IPS DF 19.7 (cell line): ENCODE measurements at regions not wholly inside any gene's neighbourhood (a gene's known extent, or its start where the extent isn't known, plus 50 kb on each side); places are given as distances from the start of the nearest gene placed in this dataset.
A peak's percentile ranks its signal among the peaks of the same experiment; 100 is the strongest.
"Not testable (repeated sequence)": the region's sequence is repeated elsewhere in the genome, so short reads cannot be mapped to it uniquely, and the experiment has no call there.

Experiments used
- DNase-seq: peaks from one replicate; pipeline ENCODE4 v3.0.0-alpha.2; 2013; ENCODE audit warnings: low read depth, low spot score

DNA sequence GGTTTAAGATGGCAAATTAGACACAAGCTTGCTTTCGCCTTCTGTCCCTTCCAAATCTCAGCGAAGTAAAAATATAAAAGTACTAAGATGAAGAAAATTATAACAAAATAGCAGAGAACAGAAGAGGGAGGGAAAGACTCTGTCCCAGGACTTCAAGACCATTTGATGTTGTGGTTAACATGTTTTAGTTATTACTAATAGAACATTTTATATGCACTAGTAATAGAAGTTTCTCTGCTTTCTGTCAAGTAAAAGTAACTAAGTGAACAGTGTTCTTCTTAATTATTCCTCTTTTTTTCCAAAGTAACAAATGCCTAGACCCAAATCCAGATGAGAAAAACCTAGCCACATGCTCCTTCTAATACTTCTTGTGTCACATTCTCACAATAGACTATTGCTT lies 85.1 kb upstream of the DAAM1 start:
- DNase-seq = no peak

GRCh38 chr14:59107819-59108218 lies 80.6 kb upstream of the DAAM1 start:
- no peak for DNase-seq

GRCh38 chr14:59116984-59117415 lies 71.5 kb upstream of the DAAM1 start:
- no peak for DNase-seq

- no peak for DNase-seq
Observed at GRCh38 chr14:59117754-59118528, 70.5 kb upstream of the DAAM1 start.

GRCh38 chr14:59120921-59121320 lies 67.5 kb upstream of the DAAM1 start:
- no peak for DNase-seq

- no peak for DNase-seq
Observed at GRCh38 chr14:59123531-59123930, 64.9 kb upstream of the DAAM1 start.

DNA sequence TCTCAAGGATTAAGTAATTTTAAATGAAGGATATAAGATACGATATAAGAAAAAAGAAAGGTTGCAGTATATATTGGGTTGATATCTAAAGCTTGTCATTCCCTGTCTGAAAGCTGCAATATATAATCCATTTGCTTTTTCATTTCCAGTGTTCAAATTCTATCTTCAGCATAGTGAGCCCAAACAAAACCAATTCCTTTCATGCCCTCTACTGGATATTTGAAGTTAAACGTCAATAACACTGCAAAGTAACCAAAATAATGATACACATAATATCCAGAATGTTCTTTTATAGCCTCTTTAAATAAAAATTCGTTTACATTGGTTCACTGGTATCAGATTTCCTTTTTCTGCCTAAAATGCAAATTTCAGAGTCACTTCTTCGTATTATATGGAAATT lies 64.5 kb upstream of the DAAM1 start:
- DNase-seq = no peak

DNA sequence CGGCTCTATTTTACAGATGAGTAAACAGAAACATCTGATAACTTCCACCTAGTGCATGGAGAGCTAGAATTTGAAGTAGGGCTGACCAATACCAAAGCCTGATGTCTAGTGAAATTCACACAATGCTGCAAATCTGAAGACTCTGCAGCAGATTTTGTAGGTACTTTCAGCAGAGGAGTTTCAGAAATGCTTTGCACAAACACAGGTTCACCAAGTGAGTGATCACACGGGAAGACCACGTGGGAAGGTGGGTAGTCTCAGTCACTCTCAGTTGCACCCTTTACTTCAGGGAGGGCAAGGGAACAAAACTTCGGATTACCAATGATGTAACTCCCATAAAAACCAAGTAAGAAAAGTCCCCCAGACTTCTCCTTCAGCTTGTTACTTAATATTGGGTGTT lies 63.3 kb upstream of the DAAM1 start:
- DNase-seq = no peak

DNA sequence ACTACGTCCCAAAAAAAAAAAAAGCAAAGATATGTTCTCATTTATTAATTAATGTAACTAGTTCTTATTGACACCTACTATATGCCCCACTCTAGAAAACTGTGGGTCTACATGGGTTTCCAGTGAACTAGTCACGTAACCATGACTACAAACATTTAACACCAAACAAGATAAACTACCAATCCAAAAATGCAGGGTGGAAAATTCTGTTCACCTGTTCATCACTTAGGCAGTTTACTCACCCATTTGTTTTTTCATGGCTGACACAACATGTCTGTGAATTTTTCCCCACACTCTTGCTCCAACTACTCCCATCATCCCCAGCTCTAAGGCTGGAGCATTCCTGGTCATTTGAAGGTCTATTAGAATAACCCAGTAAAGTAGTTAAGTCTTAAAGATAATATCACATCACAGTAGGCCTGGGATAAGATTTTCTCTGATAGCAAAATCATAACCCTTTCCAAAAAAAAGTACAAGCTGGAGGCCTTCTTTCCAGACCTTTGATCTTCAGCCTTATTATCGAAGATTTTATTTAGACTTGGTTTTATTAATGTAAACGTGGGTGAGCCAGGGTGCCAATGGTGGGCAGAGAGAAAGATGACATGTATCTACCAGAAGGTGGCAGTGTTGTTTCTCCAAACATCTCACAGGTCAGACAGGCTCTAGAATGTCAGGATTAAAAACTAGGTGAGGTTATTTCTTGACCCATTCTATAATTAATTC lies 61.6 kb upstream of the DAAM1 start:
- peak; percentile 15 for DNase-seq

DNA sequence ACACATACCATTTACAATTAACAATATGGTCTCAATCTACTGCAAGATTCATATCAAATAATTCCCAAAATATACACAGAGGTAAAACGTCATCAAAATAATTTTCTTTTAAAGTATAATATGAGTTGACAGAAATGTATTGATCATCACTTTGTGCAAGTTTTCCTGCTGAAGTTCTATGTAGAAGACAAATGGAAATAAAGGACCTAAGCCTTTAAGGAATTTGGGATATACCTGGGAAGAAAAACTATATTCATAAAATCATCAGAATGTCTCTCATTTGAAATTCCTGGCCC lies 61.1 kb upstream of the DAAM1 start:
- DNase-seq = no peak

GRCh38 chr14:59130462-59130861 lies 58.0 kb upstream of the DAAM1 start:
- DNase-seq = no peak

DNA sequence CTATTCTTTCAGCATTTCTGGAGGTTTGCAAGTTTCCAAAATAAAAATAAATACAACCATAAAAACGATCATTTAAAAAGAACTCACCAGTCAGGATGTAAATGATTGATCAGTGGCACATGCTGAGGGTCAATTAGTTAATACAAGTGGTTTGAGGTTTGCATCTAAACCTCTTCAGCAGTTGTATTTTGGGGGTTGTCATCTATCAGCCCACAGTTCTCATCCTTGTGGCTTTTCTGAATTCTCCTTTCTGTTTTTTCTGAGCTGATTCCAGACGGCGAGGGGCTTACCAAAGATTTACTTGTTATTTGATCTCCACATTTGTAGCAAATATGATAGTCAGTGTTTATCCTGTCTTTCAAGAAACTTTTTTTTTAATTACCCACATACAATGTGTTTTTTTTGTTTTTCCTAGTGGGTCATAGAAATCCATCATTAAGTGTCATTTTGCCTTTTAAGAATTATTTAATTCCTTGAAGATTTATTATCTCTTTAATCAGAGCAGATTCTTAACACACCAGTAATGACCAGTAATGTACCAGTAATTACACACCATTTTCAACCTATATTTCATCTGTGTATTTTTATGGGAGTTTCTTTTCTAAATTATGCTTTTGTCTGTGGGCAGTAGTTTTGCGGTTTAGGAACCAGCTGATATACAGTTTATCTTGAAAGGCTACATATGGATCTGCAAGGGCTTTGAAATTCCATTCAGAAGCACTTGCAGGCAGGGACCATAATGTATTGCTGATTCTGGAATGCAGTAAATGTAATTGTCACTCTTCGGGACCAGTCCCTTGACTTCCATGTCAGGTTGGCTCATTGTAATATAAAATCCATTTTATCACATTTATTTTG lies 56.3 kb upstream of the DAAM1 start:
- DNase-seq = no peak

DNA sequence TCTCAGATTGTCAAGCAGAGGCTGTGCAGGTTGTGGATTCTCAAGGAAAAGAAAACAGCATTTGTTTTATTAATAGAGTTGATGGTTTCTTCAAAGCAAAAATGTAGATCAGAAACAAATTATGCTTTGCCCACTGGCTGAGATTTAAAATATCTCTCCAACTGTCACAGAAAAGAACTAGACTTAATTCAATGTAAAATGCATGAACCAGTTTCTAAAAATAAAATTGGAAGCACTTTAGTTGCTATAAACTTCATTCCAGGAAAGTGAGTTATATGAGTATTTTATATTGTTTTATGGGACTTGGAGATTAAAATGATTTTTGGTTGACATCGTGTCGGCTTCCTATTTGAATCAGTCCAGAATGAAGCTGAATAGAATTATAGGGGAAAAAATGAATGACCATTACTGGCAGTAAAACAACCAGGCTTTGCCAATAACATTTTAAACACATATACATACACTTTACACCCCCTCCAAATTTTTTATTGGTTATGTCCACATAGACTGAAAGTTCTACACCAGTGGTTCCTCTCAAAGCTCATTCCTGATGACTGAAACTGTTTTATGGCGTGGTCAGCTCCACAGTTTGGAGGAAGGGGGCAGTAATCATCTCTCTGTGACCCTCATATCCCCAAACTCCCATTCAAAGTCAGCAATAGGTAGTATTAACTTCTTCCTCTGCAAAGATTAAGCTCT lies 55.5 kb upstream of the DAAM1 start:
- DNase-seq = no peak

DNA sequence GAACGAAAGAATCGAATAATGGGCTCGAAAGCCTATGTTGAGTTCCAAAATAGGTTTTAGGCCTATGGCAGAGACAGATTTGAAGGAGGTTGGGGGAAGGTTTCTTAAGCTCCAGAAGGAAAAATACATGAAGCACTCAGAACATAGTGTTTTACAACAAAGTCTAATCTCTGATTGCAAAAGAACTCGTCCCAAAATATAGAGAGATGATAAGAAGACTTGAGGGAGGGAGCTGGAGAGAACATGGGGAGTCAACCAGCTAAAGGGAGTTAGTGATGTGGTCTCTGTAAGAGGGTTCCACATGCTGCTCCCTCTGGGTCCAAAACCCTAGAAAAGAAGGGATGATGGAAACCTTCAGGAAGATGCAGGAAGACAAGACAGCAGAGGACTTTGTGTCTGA lies 54.8 kb upstream of the DAAM1 start:
- no peak for DNase-seq

DNA sequence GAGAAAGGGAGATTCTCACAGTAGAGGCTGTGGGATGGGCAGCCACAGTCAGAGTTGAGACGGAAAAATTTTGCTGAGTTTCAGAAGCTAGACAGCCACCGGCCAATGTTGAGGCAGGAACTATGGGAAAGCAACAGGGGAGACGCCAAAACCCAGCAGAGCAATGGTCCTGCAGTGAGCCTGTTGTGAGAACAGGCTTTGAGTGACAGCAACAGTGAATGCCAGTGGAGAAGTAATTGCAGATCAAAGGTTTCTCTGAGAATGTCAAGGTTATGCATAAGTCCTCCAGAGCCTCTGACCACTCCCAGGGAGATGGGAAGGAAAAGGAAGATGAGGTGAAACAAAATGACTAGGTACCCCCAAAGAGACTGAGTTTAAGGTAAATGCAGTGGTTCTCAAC lies 54.2 kb upstream of the DAAM1 start:
- no peak for DNase-seq

DNA sequence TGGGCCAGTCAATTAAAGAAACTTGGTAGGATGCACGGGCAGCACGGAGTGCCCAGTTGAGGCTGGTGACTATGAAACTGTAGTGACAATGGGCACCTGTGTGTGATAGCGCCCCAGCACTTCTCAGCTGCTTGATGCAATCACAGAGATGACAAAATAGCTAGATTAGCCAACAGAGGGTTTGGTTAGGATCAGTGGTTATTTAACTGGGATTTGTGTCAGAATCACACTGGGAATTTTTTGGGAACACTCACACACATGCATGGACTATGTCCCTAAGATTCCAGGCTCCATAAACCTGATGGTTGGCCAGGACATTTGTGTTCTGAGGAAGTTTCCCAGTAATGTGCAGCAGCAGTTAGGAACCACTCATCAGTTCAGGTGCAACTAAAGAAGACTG lies 51.2 kb upstream of the DAAM1 start:
- no peak for DNase-seq

DNA sequence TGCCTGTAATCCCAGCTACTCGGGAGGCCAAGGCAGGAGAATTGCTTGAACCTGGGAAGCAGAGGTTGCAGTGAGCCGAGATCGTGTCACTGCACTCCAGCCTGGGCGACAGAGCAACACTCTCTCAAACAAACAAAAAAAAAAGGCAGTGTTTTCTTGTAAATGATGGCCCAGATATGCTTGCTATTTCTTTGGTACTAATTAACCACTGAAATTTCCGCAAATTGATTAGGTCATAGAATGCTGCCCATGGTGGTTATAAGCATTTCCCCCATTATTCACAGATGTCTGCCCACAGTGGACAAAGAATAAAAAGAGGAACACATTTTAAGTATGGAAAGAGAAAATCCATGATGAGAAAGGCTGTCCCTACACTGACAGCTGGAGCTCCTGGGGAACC lies 49.9 kb upstream of the DAAM1 start:
- not testable (repeated sequence) for DNase-seq
